DND-41 (cell line): ENCODE measurements at regions not wholly inside any gene's neighbourhood (a gene's known extent, or its start where the extent isn't known, plus 50 kb on each side); places are given as distances from the start of the nearest gene placed in this dataset.

ENCODE experiments used
- ATAC-seq: fragments of 200-7000 bp; cut with Tn5 transposase; 3 replicates; pipeline ENCODE4 v1.9.1; 2021; ENCODE audit warnings: low read depth; ENCODE audit not compliant: insufficient read depth
- DNase-seq: peaks from one replicate; pipeline ENCODE4 v3.0.0-alpha.2; 2020
- H2AFZ ChIP-seq: 2 replicates; pipeline ENCODE4 v1.6.0; 2012; ENCODE audit warnings: low read depth, low read length
- H3K27ac ChIP-seq: 2 replicates; pipeline ENCODE4 v1.5.1; 2012; ENCODE audit warnings: low read length, inconsistent platforms
- H3K27me3 ChIP-seq: fragments of 200-600 bp; sonication (generic); 2 replicates; pipeline ENCODE4 v1.6.0; 2012; ENCODE audit warnings: low read length, mild to moderate bottlenecking, inconsistent platforms; ENCODE audit not compliant: insufficient read depth, poor library complexity
- H3K36me3 ChIP-seq: 2 replicates; pipeline ENCODE4 v1.5.1; 2012; ENCODE audit warnings: low read length, inconsistent platforms; ENCODE audit not compliant: insufficient read depth
- H3K4me1 ChIP-seq: 2 replicates; pipeline ENCODE4 v1.5.1; 2012; ENCODE audit warnings: mild to moderate bottlenecking, low read length; ENCODE audit not compliant: insufficient read depth
- H3K4me2 ChIP-seq: 2 replicates; pipeline ENCODE4 v1.6.0; 2012; ENCODE audit warnings: mild to moderate bottlenecking, moderate library complexity, low read length, inconsistent platforms; ENCODE audit not compliant: insufficient read depth
- H3K4me3 ChIP-seq, 2 experiments: fragments of 200-600 bp in 1 of 2; shearing (Covaris generic) in 1 of 2; 2 replicates each; pipeline ENCODE4 v1.5.1; 2012 to 2016; ENCODE audit warnings: inconsistent platforms in 2 of 2, low read length in 2 of 2, mild to moderate bottlenecking in 2 of 2, low read depth in 1 of 2, moderate library complexity in 1 of 2
- H3K79me2 ChIP-seq: 2 replicates; pipeline ENCODE4 v1.6.0; 2012; ENCODE audit warnings: low read length, inconsistent platforms; ENCODE audit not compliant: insufficient read depth
- H3K9ac ChIP-seq: 2 replicates; pipeline ENCODE4 v1.6.0; 2012; ENCODE audit warnings: low read depth, mild to moderate bottlenecking, inconsistent platforms, low read length, moderate library complexity
- H3K9me3 ChIP-seq: 2 replicates; pipeline ENCODE4 v1.5.1; 2012; ENCODE audit warnings: low read length, moderate library complexity, mild to moderate bottlenecking, inconsistent platforms; ENCODE audit not compliant: insufficient read depth, severe bottlenecking
- H4K20me1 ChIP-seq: 2 replicates; pipeline ENCODE4 v1.6.0; 2012; ENCODE audit warnings: low read length; ENCODE audit not compliant: insufficient read depth
- EZH2 ChIP-seq: IDR thresholded peaks from 3 replicates; pipeline ENCODE4 v1.6.1; 2012; ENCODE audit warnings: borderline replicate concordance, low read depth, mild to moderate bottlenecking, moderate library complexity, low read length, inconsistent platforms; ENCODE audit not compliant: severe bottlenecking
- TF ChIP-seq, protein P1 (sequence below): IDR thresholded peaks from 2 replicates; pipeline ENCODE4 v1.5.1; 2012; ENCODE audit warnings: borderline replicate concordance, low read length, moderate library complexity, mild to moderate bottlenecking; ENCODE audit not compliant: poor library complexity, severe bottlenecking; ENCODE audit errors: extremely low read depth

- DNase-seq (no peak), ATAC-seq (no peak)
- no peak overlapping the region for H3K27ac ChIP-seq
- H4K20me1 ChIP-seq, result no peaks in the 10 kb centered on the region
- H3K9ac ChIP-seq, result no peak overlapping the region
- no peaks in the 10 kb centered on the region for H3K27me3 ChIP-seq
- peaks cover 23% of the 10 kb centered on the region for H3K4me1 ChIP-seq
- no peak overlapping the region for H3K4me3 ChIP-seq
- no peak overlapping the region for H2AFZ ChIP-seq
- H3K36me3 ChIP-seq, result no peaks in the 10 kb centered on the region
- H3K9me3 ChIP-seq, result no peaks in the 10 kb centered on the region
- H3K4me2 ChIP-seq, result no peak overlapping the region
- TF ChIP-seq, protein P1, sequence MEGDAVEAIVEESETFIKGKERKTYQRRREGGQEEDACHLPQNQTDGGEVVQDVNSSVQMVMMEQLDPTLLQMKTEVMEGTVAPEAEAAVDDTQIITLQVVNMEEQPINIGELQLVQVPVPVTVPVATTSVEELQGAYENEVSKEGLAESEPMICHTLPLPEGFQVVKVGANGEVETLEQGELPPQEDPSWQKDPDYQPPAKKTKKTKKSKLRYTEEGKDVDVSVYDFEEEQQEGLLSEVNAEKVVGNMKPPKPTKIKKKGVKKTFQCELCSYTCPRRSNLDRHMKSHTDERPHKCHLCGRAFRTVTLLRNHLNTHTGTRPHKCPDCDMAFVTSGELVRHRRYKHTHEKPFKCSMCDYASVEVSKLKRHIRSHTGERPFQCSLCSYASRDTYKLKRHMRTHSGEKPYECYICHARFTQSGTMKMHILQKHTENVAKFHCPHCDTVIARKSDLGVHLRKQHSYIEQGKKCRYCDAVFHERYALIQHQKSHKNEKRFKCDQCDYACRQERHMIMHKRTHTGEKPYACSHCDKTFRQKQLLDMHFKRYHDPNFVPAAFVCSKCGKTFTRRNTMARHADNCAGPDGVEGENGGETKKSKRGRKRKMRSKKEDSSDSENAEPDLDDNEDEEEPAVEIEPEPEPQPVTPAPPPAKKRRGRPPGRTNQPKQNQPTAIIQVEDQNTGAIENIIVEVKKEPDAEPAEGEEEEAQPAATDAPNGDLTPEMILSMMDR, result no peak
- TF ChIP-seq EZH2, result no peak
- no peaks in the 10 kb centered on the region for H3K79me2 ChIP-seq
Observed at GRCh38 chr14:37970696-37971095, 237.0 kb upstream of the SSTR1 start.

DNA sequence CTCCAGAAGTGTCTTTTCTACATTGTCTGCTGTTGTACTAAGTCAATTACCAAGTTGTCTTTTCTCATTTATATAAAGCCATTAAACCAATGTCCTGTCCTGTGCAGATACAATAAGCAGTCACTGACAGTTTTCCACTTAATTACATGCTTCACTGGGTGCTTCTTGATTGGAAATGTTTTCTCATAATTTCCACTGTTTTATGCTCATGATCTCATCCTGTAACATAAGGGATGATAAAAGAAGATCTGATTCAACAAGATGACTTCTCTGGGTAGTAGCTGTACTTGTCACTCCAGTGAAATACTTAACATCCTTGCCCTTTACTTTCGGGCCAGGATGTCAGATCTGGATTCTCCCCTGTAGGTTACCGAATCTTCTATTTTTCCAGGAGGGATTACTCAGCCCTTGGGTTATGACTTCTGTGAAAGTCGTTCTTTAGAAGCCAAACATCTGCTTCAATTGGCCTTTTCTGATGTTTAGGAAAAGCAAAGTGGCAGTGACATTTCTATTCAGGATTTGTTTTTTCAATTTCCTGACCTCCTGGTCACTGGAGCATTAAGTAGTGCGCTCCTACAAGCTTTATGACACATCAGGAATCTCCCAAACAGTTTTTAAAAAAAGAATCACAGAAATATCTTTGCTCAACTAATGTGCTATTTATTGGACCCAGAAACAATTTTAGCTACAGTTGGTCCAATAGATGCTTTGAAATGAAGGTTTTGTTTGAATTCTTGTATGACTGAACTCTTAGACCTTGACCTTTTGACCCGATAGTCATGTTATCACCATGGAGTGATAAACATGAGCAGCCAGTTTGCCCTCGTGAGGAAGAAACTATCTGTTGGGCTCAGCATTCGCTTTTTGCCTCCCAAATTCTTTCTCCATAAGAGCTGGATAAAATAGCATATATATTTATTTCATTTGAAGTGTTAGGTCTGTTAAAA is 234.5 kb upstream of the SSTR1 start:
- Histone ChIP-seq H4K20me1 (no peaks in the 10 kb centered on the region), H3K36me3 (no peaks in the 10 kb centered on the region), H3K9ac (no peak overlapping the region), H2AFZ (no peak overlapping the region), H3K9me3 (peaks cover 2% of the 10 kb centered on the region), H3K27ac (no peak overlapping the region), H3K79me2 (no peaks in the 10 kb centered on the region), H3K4me2 (no peak overlapping the region), H3K27me3 (no peaks in the 10 kb centered on the region), H3K4me1 (peaks cover 23% of the 10 kb centered on the region), H3K4me3 (no peak overlapping the region)
- ATAC-seq (no peak), DNase-seq (no peak)
- no peak for TF ChIP-seq EZH2
- TF ChIP-seq, protein P1, result no peak

GRCh38 chr14:37974421-37974820 is 233.3 kb upstream of the SSTR1 start:
- Histone ChIP-seq H4K20me1 (no peaks in the 10 kb centered on the region), H2AFZ (no peak overlapping the region), H3K4me3 (no peak overlapping the region), H3K36me3 (no peaks in the 10 kb centered on the region), H3K9me3 (peaks cover 2% of the 10 kb centered on the region), H3K9ac (no peak overlapping the region), H3K4me2 (no peak overlapping the region), H3K27ac (no peak overlapping the region), H3K27me3 (no peaks in the 10 kb centered on the region), H3K79me2 (no peaks in the 10 kb centered on the region), H3K4me1 (peaks cover 10% of the 10 kb centered on the region)
- no peak for DNase-seq
- TF ChIP-seq, protein P1, result no peak
- TF ChIP-seq EZH2, result no peak
- ATAC-seq, result no peak
